AG04449 (cell line): ENCODE measurements at regions not wholly inside any gene's neighbourhood (a gene's known extent, or its start where the extent isn't known, plus 50 kb on each side); places are given as distances from the start of the nearest gene placed in this dataset.

Source experiments
- CTCF ChIA-PET: fragments of 350-600 bp; formaldehyde crosslinking; extraction: SDS; loops from one replicate; lab custom pipeline; 2021; ENCODE audit warnings: antibody characterized with exemption; lab: Yijun Ruan, JAX
- POLR2A ChIA-PET: fragments of 400-600, 350-600 bp; formaldehyde crosslinking; extraction: SDS; loops from one replicate; lab custom pipeline; 2020; ENCODE audit warnings: antibody characterized with exemption, inconsistent platforms; lab: Yijun Ruan, JAX
- DNase-seq: peaks from one replicate; pipeline ENCODE4 v3.0.0-alpha.2; 2010; ENCODE audit warnings: low read depth, low spot score
- H3K4me3 ChIP-seq: 2 replicates; pipeline ENCODE4 v1.5.1; 2011; ENCODE audit warnings: low read depth, mild to moderate bottlenecking, control low read depth, low read length
- CTCF ChIP-seq: IDR thresholded peaks from one replicate; pipeline ENCODE4 v1.5.1; 2011; ENCODE audit warnings: mild to moderate bottlenecking, moderate library complexity, low read length, control low read depth, inconsistent platforms; ENCODE audit not compliant: insufficient read depth; ENCODE audit errors: missing control alignments

DNA sequence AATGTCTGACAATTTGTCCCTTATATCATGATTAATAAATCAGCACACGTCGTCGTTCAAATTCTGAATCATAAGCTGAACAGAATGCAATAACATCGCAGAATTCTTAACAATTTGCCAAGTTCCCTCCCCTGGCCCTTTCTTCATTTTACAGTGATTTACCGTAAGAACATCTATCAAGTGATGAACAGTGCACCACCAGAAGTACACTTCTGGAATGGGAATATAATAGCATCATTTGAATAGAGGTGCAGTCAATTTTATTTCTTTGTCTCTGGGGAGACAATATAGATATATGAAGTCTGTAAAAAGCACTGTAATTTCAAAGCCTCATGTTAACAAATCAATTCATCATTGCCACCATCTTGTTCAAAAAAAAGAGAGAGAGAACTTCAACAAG lies 145.1 kb upstream of the SMLR1 start:
- H3K4me3 ChIP-seq, result no peak overlapping the region
- no peak for TF ChIP-seq CTCF
- no peak for DNase-seq
- ChIA-PET POLR2A (no interaction called here), CTCF (interaction anchor here (0.8 kb wide), 1 partner anchor 16 kb away, joined by 3 read pairs; no protein-coding TSS in a partner anchor)

DNA sequence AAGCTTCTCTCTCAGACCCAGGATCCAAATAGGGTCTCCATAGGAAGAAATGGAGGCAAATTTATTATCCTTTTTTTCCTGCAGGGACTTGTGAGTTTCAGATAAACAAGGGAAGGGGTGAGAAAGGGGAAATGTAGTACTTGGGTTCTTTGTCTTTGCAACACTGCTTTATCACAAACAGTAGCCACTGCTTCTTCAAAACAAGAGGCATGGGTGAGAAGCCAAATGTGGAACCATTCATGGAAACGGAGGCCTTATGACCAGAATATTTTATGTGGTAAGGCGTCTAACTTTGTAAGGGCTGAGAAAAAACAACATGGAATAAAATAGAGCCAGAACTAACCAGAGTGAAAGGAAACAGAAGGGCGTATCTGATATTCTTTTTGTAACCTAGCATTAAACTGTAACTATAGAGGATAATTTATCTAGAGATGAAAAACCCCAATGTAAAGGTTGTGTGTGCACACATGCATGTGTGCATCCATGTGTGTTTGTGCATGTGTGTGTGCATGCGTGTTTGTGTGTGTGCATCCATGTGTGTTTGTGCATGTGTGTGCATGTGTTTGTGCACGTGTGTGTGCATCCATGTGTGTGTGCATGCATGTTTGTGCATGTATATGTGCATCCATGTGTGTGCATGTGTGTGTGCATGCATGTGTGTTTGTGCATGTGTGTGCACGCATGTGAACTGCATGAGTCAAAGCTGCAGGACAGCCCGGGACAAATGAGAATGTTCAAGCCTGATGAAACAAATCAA lies 143.3 kb upstream of the SMLR1 start:
- POLR2A ChIA-PET, result no interaction called here
- no peak for TF ChIP-seq CTCF
- CTCF ChIA-PET, result interaction anchor here (1.3 to 2.9 kb wide), 2 partner anchors 14 to 30 kb away, joined by 3 to 12 read pairs; no protein-coding TSS in a partner anchor
- DNase-seq, result no peak
- H3K4me3 ChIP-seq, result no peak overlapping the region

DNA sequence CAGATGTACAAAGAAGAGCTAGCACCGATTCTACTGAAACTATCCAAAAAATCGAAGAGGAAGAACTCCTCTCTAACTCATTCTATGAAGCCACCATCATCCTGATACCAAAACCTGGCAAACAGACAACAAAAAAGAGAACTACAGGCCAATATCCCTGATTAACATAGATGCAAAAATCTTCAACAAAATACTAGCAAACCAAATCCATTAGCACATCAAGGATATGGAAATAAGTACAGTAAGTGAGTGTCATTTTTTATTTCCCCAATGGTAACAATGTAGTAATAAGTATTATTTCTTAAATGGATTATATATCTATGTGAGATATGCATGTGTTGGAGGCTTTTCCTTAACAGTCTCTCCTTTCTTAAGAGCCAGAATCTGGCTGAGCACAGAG lies 134.5 kb upstream of the SMLR1 start:
- H3K4me3 ChIP-seq, result no peak overlapping the region
- CTCF ChIA-PET, result interaction anchor here (1.6 kb wide), 1 partner anchor 376 kb away, joined by 4 read pairs; no protein-coding TSS in a partner anchor
- TF ChIP-seq CTCF, result no peak
- POLR2A ChIA-PET, result no interaction called here
- DNase-seq, result no peak

GRCh38 chr6:130693944-130694343 lies 133.3 kb upstream of the SMLR1 start:
- POLR2A ChIA-PET, result no interaction called here
- CTCF ChIA-PET, result interaction anchor here (0.6 to 1.6 kb wide), 5 partner anchors 16 to 377 kb away, joined by 3 to 6 read pairs (median 4); partner anchors contain the start of gene TMEM200A
- no peak for DNase-seq
- TF ChIP-seq CTCF, result no peak
- H3K4me3 ChIP-seq, result no peak overlapping the region

DNA sequence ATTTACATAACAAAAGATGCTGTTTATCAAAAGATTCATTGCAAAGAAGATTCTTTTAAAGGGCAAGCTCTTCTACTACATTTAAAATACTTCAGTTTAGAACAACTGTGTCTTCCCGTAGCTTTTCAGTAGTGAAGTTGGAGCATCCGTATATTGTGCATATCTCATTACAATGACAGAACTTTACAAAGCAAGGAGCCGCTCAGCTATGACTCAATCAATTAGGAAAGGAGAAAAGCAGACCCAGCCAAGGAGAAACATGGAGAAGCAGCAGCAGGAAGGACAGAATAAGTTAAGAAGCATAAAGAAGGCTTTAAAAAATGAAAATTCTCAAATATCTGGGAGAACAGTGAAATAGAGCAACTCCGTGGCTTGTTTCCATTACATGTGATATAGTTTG lies 132.6 kb upstream of the SMLR1 start:
- no peak for DNase-seq
- POLR2A ChIA-PET, result no interaction called here
- H3K4me3 ChIP-seq, result no peak overlapping the region
- TF ChIP-seq CTCF, result no peak
- CTCF ChIA-PET, result interaction anchor here (0.6 to 1.2 kb wide), 2 partner anchors 329 to 370 kb away, joined by 3 to 6 read pairs; partner anchors contain the start of gene TMEM200A

- H3K4me3 ChIP-seq, result no peak overlapping the region
- POLR2A ChIA-PET, result no interaction called here
- no peak for DNase-seq
- no peak for TF ChIP-seq CTCF
- CTCF ChIA-PET, result interaction anchor here (1.0 to 5.2 kb wide), 12 partner anchors 29 to 621 kb away, joined by 3 to 69 read pairs (median 4); partner anchors contain the start of gene TMEM200A
These were observed 130.4 kb upstream of the SMLR1 start for GRCh38 chr6:130696806-130697205.
